ENCODE measurements at regions not wholly inside any gene's neighbourhood (a gene's known extent, or its start where the extent isn't known, plus 50 kb on each side); places are given as distances from the start of the nearest gene placed in this dataset.

GRCh38 chr4:24745172-24745895, 50.0 kb upstream of the SOD3 start:
- TF ChIP-seq CTCF (IDR thresholded peaks at IDR 0.05 in 8 of 11, conservative IDR thresholded peaks at IDR 0.05 in 3 of 11) (no peak), POLR2A (IDR thresholded peaks at IDR 0.05) (no peak)
